COR-L47 (cell line): ENCODE measurements at regions not wholly inside any gene's neighbourhood (a gene's known extent, or its start where the extent isn't known, plus 50 kb on each side); places are given as distances from the start of the nearest gene placed in this dataset.

Experiments
- DNase-seq: peaks from one replicate; lab custom pipeline; 2025; lab: John Stamatoyannopoulos, UW

GRCh38 chr14:34129927-34130552, 179.2 kb upstream of the EGLN3 start:
- no peak for DNase-seq

- no peak for DNase-seq
Measured at GRCh38 chr14:34128665-34129064, 177.8 kb upstream of the EGLN3 start.

GRCh38 chr14:34126586-34126985, 175.7 kb upstream of the EGLN3 start:
- no peak for DNase-seq

GRCh38 chr14:34124585-34124984, 173.7 kb upstream of the EGLN3 start:
- DNase-seq, result no peak

- DNase-seq, result no peak
Measured at GRCh38 chr14:34122650-34123049, 171.8 kb upstream of the EGLN3 start.

GRCh38 chr14:34122081-34122480, 171.2 kb upstream of the EGLN3 start:
- no peak for DNase-seq

- no peak for DNase-seq
Measured at GRCh38 chr14:34120185-34120977, 169.5 kb upstream of the EGLN3 start.

GRCh38 chr14:34119107-34119858, 168.4 kb upstream of the EGLN3 start:
- no peak for DNase-seq

- no peak for DNase-seq
Measured at GRCh38 chr14:34113991-34114390, 163.1 kb upstream of the EGLN3 start.

GRCh38 chr14:34113005-34113511, 162.2 kb upstream of the EGLN3 start:
- DNase-seq, result no peak

- no peak for DNase-seq
Measured at GRCh38 chr14:34111953-34112352, 161.1 kb upstream of the EGLN3 start.

GRCh38 chr14:34111505-34111904, 160.6 kb upstream of the EGLN3 start:
- DNase-seq, result no peak

GRCh38 chr14:34110531-34110930, 159.7 kb upstream of the EGLN3 start:
- DNase-seq, result no peak

GRCh38 chr14:34107441-34107840, 156.6 kb upstream of the EGLN3 start:
- DNase-seq, result no peak

- DNase-seq, result no peak
Measured at GRCh38 chr14:34106310-34106709, 155.4 kb upstream of the EGLN3 start.

- no peak for DNase-seq
Measured at GRCh38 chr14:34104489-34105397, 153.9 kb upstream of the EGLN3 start.

GRCh38 chr14:34103176-34103575, 152.3 kb upstream of the EGLN3 start:
- DNase-seq, result no peak

- DNase-seq, result no peak
Measured at GRCh38 chr14:34099635-34100034, 148.8 kb upstream of the EGLN3 start.

GRCh38 chr14:34098985-34099349, 148.1 kb upstream of the EGLN3 start:
- no peak for DNase-seq

GRCh38 chr14:34098045-34098984, 147.4 kb upstream of the EGLN3 start:
- no peak for DNase-seq

- no peak for DNase-seq
Measured at GRCh38 chr14:34097644-34098043, 146.8 kb upstream of the EGLN3 start.
